Adrenal gland (tissue), 9 donors: ENCODE measurements at regions not wholly inside any gene's neighbourhood (a gene's known extent, or its start where the extent isn't known, plus 50 kb on each side); places are given as distances from the start of the nearest gene placed in this dataset.

Experiments
- DNase-seq, 7 donors: peaks; one replicate each; pipeline ENCODE4 v3.0.0-alpha.2; 2019 to 2020
- H3K27ac ChIP-seq, 5 donors: fragments of 200-600 bp; sonication (generic) in 4 of 5; 1 replicate in 3 of 5; 2 replicates in 2 of 5; pipeline versions ENCODE4 v1.5.1 to v1.8.0; 2016 to 2020; ENCODE audit warnings: mild to moderate bottlenecking in 1 of 5
- H3K27me3 ChIP-seq: fragments of 200-600 bp; 2 replicates; pipeline ENCODE4 v1.8.0; 2021
- H3K36me3 ChIP-seq, 2 donors: fragments of 200-600 bp; replicated peaks in 1 of 2; 1 replicate in 1 of 2; 2 replicates in 1 of 2; pipeline versions ENCODE4 v1.5.1 to v1.8.0; 2018 to 2022
- H3K4me1 ChIP-seq, 2 donors: fragments of 200-600 bp; replicated peaks in 1 of 2; 1 replicate in 1 of 2; 2 replicates in 1 of 2; pipeline versions ENCODE4 v1.5.1 to v1.8.0; 2018 to 2021
- H3K4me3 ChIP-seq, 4 donors: fragments of 200-600 bp; sonication (generic) in 3 of 4; one replicate each; pipeline ENCODE4 v1.5.1; 2016 to 2018
- H3K9me3 ChIP-seq, 3 donors: fragments of 200-600 bp; sonication (generic) in 1 of 3; replicated peaks in 1 of 3; 1 replicate in 2 of 3; 2 replicates in 1 of 3; pipeline versions ENCODE4 v1.5.1 to v1.8.0; 2016 to 2021
- CTCF ChIP-seq, 6 experiments: fragments of 450-650 bp in 4 of 6; fragments of 200-600 bp in 2 of 6; sonication (generic) in 1 of 6; IDR thresholded peaks; 1 replicate in 5 of 6; 2 replicates in 1 of 6; pipeline versions ENCODE4 v1.5.1 to v1.8.0; 2016 to 2021; ENCODE audit warnings: antibody characterized with exemption in 6 of 6, mild to moderate bottlenecking in 2 of 6, moderate library complexity in 1 of 6
- POLR2A ChIP-seq, 2 donors: fragments of 450-650 bp; IDR thresholded peaks; one replicate each; pipeline ENCODE4 v1.6.1; 2017; ENCODE audit warnings: antibody characterized with exemption in 2 of 2, mild to moderate bottlenecking in 2 of 2, moderate library complexity in 1 of 2
- WGBS, 4 donors: extraction: QIAGEN DNeasy Blood & Tissue Kit in 2 of 4; methylation state at CpG; one replicate each; pipeline versions ENCODE4 v1.1.5 to v1.1.7; 2013 to 2017; 5-methylcytosine and 5-hydroxymethylcytosine counted together
- intact Hi-C, 2 donors: fragments of 100-400 bp; cut with DNase I; formaldehyde crosslinking; loops; one replicate each; pipeline versions ENCODE4 v1.14.1 to v1.15.0; 2022 to 2023
- donor health status: healthy with polysubstance abuse.
- donor health status: Bipolar disorder and iron deficiency.
- donor health status: DM: yes; HTN: yes; CAD: no.
- donor health status: DM: no; HTN: no; CAD: no.
- donor health status: DM: no; HTN: no; CAD: no.

- Histone ChIP-seq H3K4me3 (no peak overlapping the region), H3K27ac (no peak overlapping the region), H3K36me3 (no peaks in the 10 kb centered on the region), H3K9me3 (peaks cover 0 to 5% (median 0%) of the 10 kb centered on the region in 3 donors), H3K27me3 (no peaks in the 10 kb centered on the region), H3K4me1 (no peaks in the 10 kb centered on the region)
- intact Hi-C loops: no loop called here
- no peak for TF ChIP-seq CTCF (IDR thresholded peaks at IDR 0.05)
- TF ChIP-seq POLR2A (IDR thresholded peaks at IDR 0.05): no peak
- DNase-seq: no peak
- WGBS, 4 donors: 86 to 92% (median 87%) methylated on average over 4 of the region's 4 CpGs
These were observed 83.8 kb upstream of the RFLNA start for GRCh38 chr12:124210991-124211577.

- WGBS, 4 donors: 95 to 100% (median 98%) methylated on average over 2 of the region's 2 CpGs
- H3K4me1 ChIP-seq: no peaks in the 10 kb centered on the region
- no peaks in the 10 kb centered on the region for H3K27me3 ChIP-seq
- no peaks in the 10 kb centered on the region for H3K36me3 ChIP-seq
- DNase-seq: no peak
- peaks cover 0 to 5% (median 0%) of the 10 kb centered on the region in 3 donors for H3K9me3 ChIP-seq
- H3K27ac ChIP-seq: no peak overlapping the region
- no peak for TF ChIP-seq CTCF (IDR thresholded peaks at IDR 0.05)
- no peak for TF ChIP-seq POLR2A (IDR thresholded peaks at IDR 0.05)
- H3K4me3 ChIP-seq: no peak overlapping the region
- intact Hi-C loops: no loop called here
These were observed 83.1 kb upstream of the RFLNA start for GRCh38 chr12:124211753-124212152.

- H3K4me1 ChIP-seq: peaks cover 0 to 2% of the 10 kb centered on the region in 2 donors
- H3K27me3 ChIP-seq: no peaks in the 10 kb centered on the region
- TF ChIP-seq CTCF (IDR thresholded peaks at IDR 0.05) (no peak), POLR2A (IDR thresholded peaks at IDR 0.05) (no peak)
- H3K36me3 ChIP-seq: no peaks in the 10 kb centered on the region
- H3K4me3 ChIP-seq: no peak overlapping the region
- 59 to 72% (median 63%) methylated on average over 11 of the region's 11 CpGs for WGBS, 4 donors
- H3K27ac ChIP-seq: no peak overlapping the region
- intact Hi-C loops: no loop called here
- no peak for DNase-seq
- peaks cover 0 to 5% (median 0%) of the 10 kb centered on the region in 3 donors for H3K9me3 ChIP-seq
These were observed 81.1 kb upstream of the RFLNA start for GRCh38 chr12:124213666-124214347.

- Histone ChIP-seq H3K27me3 (no peaks in the 10 kb centered on the region), H3K4me1 (peaks cover 0 to 2% of the 10 kb centered on the region in 2 donors), H3K27ac (no peak overlapping the region), H3K4me3 (no peak overlapping the region), H3K9me3 (peaks cover 0 to 5% (median 0%) of the 10 kb centered on the region in 3 donors), H3K36me3 (no peaks in the 10 kb centered on the region)
- TF ChIP-seq CTCF (IDR thresholded peaks at IDR 0.05): no peak
- no peak for TF ChIP-seq POLR2A (IDR thresholded peaks at IDR 0.05)
- DNase-seq: no peak
- 82 to 94% (median 91%) methylated on average over 3 of the region's 3 CpGs for WGBS, 4 donors
- intact Hi-C loops: no loop called here
These were observed 80.3 kb upstream of the RFLNA start for GRCh38 chr12:124214574-124214973.
